Spleen (tissue), 11 donors: ENCODE measurements at regions not wholly inside any gene's neighbourhood (a gene's known extent, or its start where the extent isn't known, plus 50 kb on each side); places are given as distances from the start of the nearest gene placed in this dataset.

ENCODE experiments used
- DNase-seq: peaks from one replicate; pipeline ENCODE4 v3.0.0-alpha.2; 2020
- H3K27ac ChIP-seq, 8 donors: fragments of 200-600 bp; sonication (generic) in 7 of 8; 1 replicate in 4 of 8; 2 replicates in 4 of 8; pipeline versions ENCODE4 v1.5.0 to v1.8.0; 2016 to 2021; ENCODE audit warnings: inconsistent platforms in 4 of 8, mild to moderate bottlenecking in 4 of 8, moderate library complexity in 1 of 8
- H3K27me3 ChIP-seq, 7 donors: fragments of 200-600 bp; sonication (generic) in 6 of 7; replicated peaks in 1 of 7; 1 replicate in 4 of 7; 2 replicates in 3 of 7; pipeline versions ENCODE4 v1.5.0 to v1.8.0; 2016 to 2021; ENCODE audit warnings: inconsistent platforms in 3 of 7, mild to moderate bottlenecking in 1 of 7
- H3K36me3 ChIP-seq, 6 donors: fragments of 200-600 bp; sonication (generic) in 5 of 6; 1 replicate in 4 of 6; 2 replicates in 2 of 6; pipeline versions ENCODE4 v1.5.0 to v1.8.0; 2016 to 2021; ENCODE audit warnings: inconsistent platforms in 2 of 6
- H3K4me1 ChIP-seq, 6 donors: fragments of 200-600 bp; sonication (generic) in 5 of 6; 1 replicate in 3 of 6; 2 replicates in 3 of 6; pipeline versions ENCODE4 v1.5.0 to v1.8.0; 2016 to 2021; ENCODE audit warnings: inconsistent platforms in 3 of 6
- H3K4me3 ChIP-seq, 8 donors: fragments of 200-600 bp; sonication (generic) in 7 of 8; 1 replicate in 4 of 8; 2 replicates in 4 of 8; pipeline versions ENCODE4 v1.5.0 to v1.8.0; 2016 to 2021; ENCODE audit warnings: inconsistent platforms in 4 of 8, mild to moderate bottlenecking in 4 of 8, moderate library complexity in 2 of 8
- H3K9me3 ChIP-seq, 8 donors: fragments of 200-600 bp; sonication (generic) in 7 of 8; 1 replicate in 4 of 8; 2 replicates in 4 of 8; pipeline versions ENCODE4 v1.5.0 to v1.8.0; 2016 to 2021; ENCODE audit warnings: inconsistent platforms in 4 of 8
- POLR2A ChIP-seq, 3 donors: fragments of 450-650 bp; IDR thresholded peaks; one replicate each; pipeline ENCODE4 v1.5.1; 2017; ENCODE audit warnings: antibody characterized with exemption in 3 of 3, mild to moderate bottlenecking in 1 of 3
- POLR2AphosphoS5 ChIP-seq, 3 donors: sonication (generic); formaldehyde crosslinking; IDR thresholded peaks; one replicate each; pipeline ENCODE4 v1.5.1; 2017; ENCODE audit warnings: antibody characterized with exemption in 3 of 3
- WGBS, 5 donors: extraction: QIAGEN DNeasy Blood & Tissue Kit in 3 of 5; methylation state at CpG; one replicate each; pipeline versions ENCODE4 v1.1.5 to v1.1.7; 2013 to 2018; 5-methylcytosine and 5-hydroxymethylcytosine counted together
- intact Hi-C: fragments of 100-400 bp; cut with DNase I; formaldehyde crosslinking; loops from one replicate; pipeline ENCODE4 v1.15.0; 2023; ENCODE audit warnings: low total_unique reads
- TF ChIP-seq, protein P1 (sequence below), 11 experiments: fragments of 200-600 bp in 7 of 11; fragments of 450-650 bp in 4 of 11; sonication (generic) in 4 of 11; IDR thresholded peaks in 8 of 11; conservative IDR thresholded peaks in 3 of 11; 1 replicate in 7 of 11; 2 replicates in 4 of 11; pipeline versions ENCODE4 v1.4.0 to v1.8.0; 2016 to 2021; ENCODE audit warnings: antibody characterized with exemption in 11 of 11, inconsistent platforms in 4 of 11, mild to moderate bottlenecking in 1 of 11
- donor health status: healthy with polysubstance abuse.
- donor health status: DM: no; HTN: no; CAD: no; lungs with moderate emphysema.
- donor health status: DM: no; HTN: no; CAD: no.
- donor health status: Bipolar disorder and iron deficiency.
- donor health status: healthy.
- donor health status: DM: no; HTN: no; CAD: no.
- donor health status: DM: yes; HTN: yes; CAD: no.

DNA sequence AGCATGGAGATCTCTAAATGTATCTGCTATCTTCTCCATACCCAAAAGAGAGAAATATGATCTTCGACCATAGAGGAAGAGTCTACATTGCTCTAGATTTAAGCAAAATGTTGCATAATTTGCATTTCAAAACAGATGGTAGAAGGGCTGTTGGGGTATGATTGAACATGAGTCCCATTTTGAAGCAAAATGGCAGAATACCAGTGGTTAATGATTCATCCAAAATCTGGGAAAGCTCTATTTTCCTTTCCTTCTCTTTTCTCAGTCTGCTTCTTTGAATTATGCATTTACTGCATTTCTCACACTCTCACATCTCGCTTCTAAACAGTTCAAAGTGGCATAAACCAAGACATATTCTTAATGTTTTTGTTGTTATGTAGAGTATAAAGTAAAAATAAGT, 178.5 kb downstream of the MACC1 start:
- H3K9me3 ChIP-seq = no peaks in the 10 kb centered on the region
- no peaks in the 10 kb centered on the region for H3K27me3 ChIP-seq
- 65 to 88% (median 78%) methylated on average over 2 of the region's 2 CpGs for WGBS, 5 donors
- TF ChIP-seq, protein P1, sequence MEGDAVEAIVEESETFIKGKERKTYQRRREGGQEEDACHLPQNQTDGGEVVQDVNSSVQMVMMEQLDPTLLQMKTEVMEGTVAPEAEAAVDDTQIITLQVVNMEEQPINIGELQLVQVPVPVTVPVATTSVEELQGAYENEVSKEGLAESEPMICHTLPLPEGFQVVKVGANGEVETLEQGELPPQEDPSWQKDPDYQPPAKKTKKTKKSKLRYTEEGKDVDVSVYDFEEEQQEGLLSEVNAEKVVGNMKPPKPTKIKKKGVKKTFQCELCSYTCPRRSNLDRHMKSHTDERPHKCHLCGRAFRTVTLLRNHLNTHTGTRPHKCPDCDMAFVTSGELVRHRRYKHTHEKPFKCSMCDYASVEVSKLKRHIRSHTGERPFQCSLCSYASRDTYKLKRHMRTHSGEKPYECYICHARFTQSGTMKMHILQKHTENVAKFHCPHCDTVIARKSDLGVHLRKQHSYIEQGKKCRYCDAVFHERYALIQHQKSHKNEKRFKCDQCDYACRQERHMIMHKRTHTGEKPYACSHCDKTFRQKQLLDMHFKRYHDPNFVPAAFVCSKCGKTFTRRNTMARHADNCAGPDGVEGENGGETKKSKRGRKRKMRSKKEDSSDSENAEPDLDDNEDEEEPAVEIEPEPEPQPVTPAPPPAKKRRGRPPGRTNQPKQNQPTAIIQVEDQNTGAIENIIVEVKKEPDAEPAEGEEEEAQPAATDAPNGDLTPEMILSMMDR (IDR thresholded peaks at IDR 0.05 in 8 of 11, conservative IDR thresholded peaks at IDR 0.05 in 3 of 11) = no peak
- TF ChIP-seq POLR2A (IDR thresholded peaks at IDR 0.05) (no peak), POLR2AphosphoS5 (IDR thresholded peaks at IDR 0.05) (no peak)
- no peak for DNase-seq
- no peak overlapping the region for H3K27ac ChIP-seq
- H3K36me3 ChIP-seq = no peaks in the 10 kb centered on the region
- intact Hi-C loops = no loop called here
- no peak overlapping the region for H3K4me3 ChIP-seq
- no peaks in the 10 kb centered on the region for H3K4me1 ChIP-seq

DNA sequence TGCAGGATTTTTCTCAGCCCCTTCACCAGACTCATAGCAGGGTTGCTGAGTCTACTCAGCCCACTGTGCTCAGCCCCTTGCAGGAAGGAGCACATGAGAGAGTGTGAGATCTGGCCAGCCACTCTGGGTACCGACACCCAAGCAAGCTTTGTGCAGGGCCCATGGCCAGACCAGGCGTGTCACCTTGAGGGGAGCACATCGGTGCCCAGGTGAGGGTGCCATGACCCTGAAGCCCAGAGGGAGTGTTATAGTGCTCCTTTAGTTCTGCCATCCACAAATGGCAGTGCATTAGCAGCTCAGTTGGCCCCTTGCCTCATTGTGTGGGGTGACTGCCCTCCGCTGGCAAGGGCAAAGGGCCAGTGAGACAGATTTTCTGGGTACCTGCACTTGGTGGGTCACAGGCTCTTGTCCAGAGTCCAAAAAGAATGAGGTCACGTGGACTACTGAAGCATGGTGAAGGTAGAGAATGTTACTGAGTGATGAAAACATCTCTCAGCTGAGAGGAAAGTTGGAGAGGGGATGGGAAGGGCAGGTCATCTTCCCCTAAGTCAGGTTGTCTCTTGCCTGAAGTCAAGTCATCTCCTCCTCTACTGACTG, 181.8 kb downstream of the MACC1 start:
- 78 to 88% (median 83%) methylated on average over 3 to 5 of the region's 5 CpGs for WGBS, 5 donors
- intact Hi-C loops = no loop called here
- no peak for DNase-seq

DNA sequence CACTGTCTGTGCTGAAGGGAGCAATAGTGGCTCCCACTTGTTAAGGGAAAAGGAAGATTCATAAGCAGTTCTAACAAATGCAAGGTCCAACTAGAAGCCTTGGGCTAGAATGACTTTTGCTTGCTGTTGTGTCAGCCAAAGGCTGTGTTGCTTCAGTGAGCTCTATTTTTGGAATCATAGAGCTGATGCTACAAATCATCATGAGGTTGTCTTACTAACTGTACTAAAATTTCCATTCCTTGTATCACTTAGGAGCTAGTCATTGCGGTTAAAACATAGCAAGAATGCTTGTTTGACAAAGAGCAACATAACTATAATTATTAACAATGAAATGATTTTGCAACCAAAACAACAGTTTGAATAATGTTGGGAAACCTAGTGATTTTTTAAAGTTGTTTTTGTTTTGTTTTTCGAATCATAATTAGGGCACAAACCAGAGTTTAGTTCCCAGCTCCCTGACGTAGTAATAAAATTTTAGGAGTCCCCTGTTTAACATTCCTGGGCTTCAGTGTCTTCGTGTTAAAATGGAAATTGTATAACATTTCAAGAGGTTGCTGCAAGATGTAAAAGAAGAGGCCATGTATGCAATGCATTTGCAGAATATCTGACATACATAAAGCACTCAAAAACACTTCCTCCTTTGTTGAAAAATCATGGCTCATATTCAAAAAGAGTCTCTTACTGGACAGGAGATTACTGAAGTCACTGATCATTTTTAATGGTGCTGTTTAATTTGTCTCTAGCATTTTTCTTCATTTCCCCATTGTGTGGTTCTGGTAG, 183.4 kb downstream of the MACC1 start:
- Histone ChIP-seq H3K27ac (no peak overlapping the region), H3K4me3 (no peak overlapping the region), H3K36me3 (no peaks in the 10 kb centered on the region), H3K27me3 (no peaks in the 10 kb centered on the region), H3K4me1 (peaks cover 0 to 8% (median 0%) of the 10 kb centered on the region in 6 donors), H3K9me3 (no peaks in the 10 kb centered on the region)
- intact Hi-C loops = no loop called here
- DNase-seq = no peak
- TF ChIP-seq, protein P1 (IDR thresholded peaks at IDR 0.05 in 8 of 11, conservative IDR thresholded peaks at IDR 0.05 in 3 of 11) = no peak
- TF ChIP-seq POLR2AphosphoS5 (IDR thresholded peaks at IDR 0.05) = no peak
- no peak for TF ChIP-seq POLR2A (IDR thresholded peaks at IDR 0.05)
- 71 to 80% (median 73%) methylated on average over 4 of the region's 4 CpGs for whole genome bisulfite sequencing, 5 donors

More for the DNA sequence above, 181.8 kb downstream of the MACC1 start:
- H3K4me3 ChIP-seq = no peak overlapping the region
- TF ChIP-seq POLR2A (IDR thresholded peaks at IDR 0.05) (no peak), POLR2AphosphoS5 (IDR thresholded peaks at IDR 0.05) (no peak)
- TF ChIP-seq, protein P1 (IDR thresholded peaks at IDR 0.05 in 8 of 11, conservative IDR thresholded peaks at IDR 0.05 in 3 of 11) = no peak
- H3K27me3 ChIP-seq = no peaks in the 10 kb centered on the region
- no peaks in the 10 kb centered on the region for H3K9me3 ChIP-seq
- H3K36me3 ChIP-seq = no peaks in the 10 kb centered on the region
- no peak overlapping the region for H3K27ac ChIP-seq
- peaks cover 0 to 6% (median 0%) of the 10 kb centered on the region in 6 donors for H3K4me1 ChIP-seq

DNA sequence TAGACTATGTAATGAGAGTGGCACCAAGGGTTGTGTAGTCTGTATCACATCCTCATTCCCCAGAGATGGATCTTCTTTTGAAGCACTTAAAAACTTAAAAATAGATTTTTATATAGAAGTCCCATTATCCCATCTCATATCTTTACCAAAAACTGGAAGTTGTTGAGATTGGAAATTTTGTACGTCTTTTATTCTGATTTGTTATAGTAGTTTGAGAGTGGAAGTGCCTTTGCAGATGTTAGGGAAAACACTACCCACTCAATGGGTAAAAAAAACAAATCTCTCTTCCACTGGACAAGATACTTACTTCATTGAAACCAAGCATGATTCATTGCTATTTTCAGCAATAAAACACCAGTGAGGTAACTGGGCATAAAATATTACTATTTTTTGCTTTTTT, 184.4 kb downstream of the MACC1 start:
- 80 to 88% (median 82%) methylated on average over 1 of the region's 1 CpG for WGBS, 5 donors
- intact Hi-C loops = no loop called here
- H3K4me1 ChIP-seq = peaks cover 0 to 8% (median 0%) of the 10 kb centered on the region in 6 donors
- TF ChIP-seq POLR2AphosphoS5 (IDR thresholded peaks at IDR 0.05) (no peak), POLR2A (IDR thresholded peaks at IDR 0.05) (no peak)
- TF ChIP-seq, protein P1 (IDR thresholded peaks at IDR 0.05 in 8 of 11, conservative IDR thresholded peaks at IDR 0.05 in 3 of 11) = no peak
- no peak overlapping the region for H3K4me3 ChIP-seq
- H3K9me3 ChIP-seq = no peaks in the 10 kb centered on the region
- no peak overlapping the region for H3K27ac ChIP-seq
- no peaks in the 10 kb centered on the region for H3K27me3 ChIP-seq
- no peak for DNase-seq
- H3K36me3 ChIP-seq = no peaks in the 10 kb centered on the region
